ENCODE measurements at regions not wholly inside any gene's neighbourhood (a gene's known extent, or its start where the extent isn't known, plus 50 kb on each side); places are given as distances from the start of the nearest gene placed in this dataset.

DNA sequence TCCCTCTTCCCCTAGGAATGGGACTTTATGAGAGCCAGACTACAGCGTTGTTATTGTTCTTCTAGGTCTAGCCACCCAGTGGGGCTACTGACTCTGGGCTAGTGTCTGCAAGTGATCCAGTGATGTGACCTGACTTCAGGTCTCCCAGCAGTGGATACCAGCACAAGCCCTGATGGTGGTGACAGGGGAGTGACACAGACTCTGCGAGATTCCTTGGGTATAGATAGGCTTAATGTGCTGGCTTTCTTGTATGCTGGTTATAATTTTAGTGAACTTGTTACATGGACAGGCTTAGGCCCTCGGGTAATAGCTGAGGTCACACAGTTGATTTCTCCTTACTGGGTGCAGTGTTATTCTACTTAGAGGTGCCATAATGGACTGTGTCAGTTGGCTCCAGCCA is 106.9 kb downstream of the TBC1D30 start:
- no peak for DNase-seq (ENCODE audit: low spot score)

DNA sequence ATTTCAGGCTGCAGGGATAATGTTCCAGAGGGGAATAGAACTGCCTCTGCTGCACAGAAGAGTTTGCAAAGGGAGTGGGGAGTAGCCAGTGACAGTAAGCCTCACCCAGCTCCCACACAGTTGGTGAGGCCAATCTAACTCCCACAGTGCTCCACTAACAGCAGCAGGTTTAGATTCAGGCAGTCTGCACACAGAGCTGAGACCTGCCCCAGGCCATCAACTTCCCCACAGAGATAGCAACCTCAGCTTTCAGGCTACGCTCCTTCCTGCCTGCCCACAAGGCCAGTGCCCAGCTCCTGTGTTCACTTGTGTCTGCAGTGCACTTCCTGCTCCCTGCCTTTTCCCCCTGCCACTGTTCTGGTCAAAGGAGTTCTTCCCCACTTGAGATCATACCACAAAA is 107.5 kb downstream of the TBC1D30 start:
- no peak for DNase-seq (ENCODE audit: low spot score)

DNA sequence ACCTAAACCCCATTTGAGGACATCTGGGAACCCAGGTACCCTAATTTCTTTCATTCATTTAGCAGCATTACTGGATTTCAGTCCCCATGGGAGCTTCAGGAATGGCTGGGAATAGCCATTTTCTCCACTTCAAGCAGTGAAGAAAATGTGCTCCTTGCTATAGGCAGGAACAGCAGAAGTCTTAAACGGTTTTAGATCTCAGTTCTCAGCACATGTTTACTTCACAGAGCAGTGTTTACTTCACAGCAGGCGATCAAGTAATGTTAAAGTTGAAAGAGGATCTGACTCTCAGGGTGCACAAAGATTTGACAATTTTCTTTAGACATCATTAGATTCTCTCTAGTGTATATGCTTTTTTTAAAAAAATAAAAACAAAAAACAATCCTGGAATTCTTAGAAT is 109.3 kb downstream of the TBC1D30 start:
- DNase-seq (ENCODE audit: low spot score), result no peak

DNA sequence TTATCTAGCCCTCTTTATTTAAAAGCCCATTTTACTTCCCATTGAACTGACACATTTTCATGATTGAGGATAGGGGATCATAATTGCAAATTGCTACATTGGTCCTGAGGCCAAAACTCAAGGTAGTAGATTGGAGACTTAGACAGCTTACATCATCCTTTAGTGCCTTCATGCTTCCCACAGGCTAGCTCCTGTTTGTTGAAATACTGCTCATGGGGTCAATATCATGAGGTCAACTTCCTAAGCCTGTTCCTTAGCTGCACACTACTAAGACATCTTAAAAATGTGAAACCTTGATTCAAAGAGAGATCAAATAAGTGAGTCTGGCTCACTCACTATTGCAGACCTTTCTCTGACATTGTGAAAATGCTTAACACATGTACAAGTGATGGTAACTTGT is 113.0 kb downstream of the TBC1D30 start:
- no peak for DNase-seq (ENCODE audit: low spot score)

DNA sequence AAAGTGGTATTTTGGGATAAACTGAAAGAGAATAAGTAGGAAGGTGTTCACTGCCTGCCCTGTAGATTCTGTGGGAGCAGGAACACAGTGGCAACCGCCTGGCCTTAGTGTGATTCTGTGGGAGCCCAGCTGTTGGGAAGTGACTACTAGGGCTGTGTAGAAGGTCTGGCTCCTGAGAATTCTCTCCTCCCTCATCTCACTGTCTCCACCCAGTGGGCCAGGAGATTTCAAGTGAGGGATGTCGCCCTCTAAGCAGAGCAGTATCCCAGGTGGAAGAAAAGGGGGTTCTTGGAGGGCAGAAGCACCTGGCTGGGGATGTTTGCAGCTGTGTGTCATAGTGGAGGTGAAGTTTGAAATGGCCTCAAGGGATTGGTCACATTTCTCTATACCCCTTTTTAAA is 113.7 kb downstream of the TBC1D30 start:
- DNase-seq (ENCODE audit: low spot score), result no peak

DNA sequence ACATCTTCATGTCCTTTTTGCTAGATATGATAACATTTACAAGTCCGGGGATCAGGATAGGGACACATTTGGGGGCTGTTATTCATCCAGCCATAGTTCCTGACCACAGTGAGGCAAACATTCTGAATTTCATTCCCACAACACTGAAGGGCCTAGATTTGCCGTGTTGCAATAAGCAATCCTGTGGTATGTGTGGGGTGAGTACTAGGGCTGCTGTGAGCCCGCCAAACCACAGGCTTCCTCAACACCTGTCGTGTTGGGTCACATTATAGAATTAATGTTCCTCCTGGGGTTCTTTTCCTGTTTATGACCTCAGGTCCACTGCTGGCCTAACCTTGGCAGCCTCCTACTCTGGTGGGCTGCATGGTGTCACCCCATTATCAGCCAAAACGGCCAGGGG is 119.2 kb downstream of the TBC1D30 start:
- peak; percentile 64 for DNase-seq (ENCODE audit: low spot score)

DNA sequence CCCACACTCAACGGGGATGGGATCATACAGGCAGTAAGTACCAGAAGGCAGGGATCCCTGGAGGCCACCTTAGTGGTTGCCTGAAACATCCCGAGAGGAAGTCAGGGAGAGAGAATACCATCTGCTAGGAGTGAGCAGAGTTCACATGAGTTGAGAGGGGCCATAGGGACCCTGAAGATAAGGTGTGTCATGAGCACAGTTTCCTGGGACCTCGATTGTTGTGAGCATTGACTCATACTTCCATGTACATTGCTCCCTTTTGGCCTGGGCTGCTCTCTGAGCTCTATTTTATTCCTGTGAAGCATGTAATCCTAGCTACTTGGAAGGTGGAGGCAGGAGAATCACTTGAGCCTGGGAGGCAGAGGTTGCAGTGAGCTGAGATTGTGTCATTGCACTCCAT is 120.5 kb downstream of the TBC1D30 start:
- DNase-seq (ENCODE audit: low spot score), result no peak

DNA sequence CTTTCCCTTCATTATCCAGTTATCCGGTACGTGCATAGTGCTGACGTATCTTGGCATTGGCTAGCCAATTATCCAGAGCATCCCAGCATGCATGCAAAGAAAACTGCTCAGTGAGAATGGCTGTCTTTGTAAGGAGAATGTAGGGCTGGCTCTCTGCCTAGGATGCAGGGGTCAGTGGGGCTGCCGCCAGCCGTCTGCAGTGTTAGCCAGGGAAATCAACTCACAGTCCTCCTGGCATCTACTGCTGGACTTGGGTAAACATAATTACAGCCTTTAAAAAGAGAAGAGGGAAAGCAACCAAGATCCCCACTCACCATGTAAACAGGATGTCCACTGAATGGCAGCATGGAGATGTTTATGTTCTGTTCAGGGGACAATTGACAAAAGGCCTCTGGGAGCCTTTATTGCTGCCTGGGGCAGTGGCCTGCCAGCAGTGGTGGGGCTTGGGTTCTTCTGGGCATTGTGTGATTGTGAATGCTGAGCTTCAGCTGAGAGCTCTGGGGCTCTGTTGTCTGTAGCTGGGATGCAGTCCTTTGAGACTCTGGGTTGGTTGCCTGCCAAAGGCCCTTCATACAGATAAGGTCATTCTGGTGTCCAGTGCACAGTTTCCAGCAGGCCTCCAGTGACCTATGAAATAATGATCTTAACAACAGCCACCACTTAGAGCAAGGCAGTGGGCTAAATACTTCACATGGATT is 121.8 kb downstream of the TBC1D30 start:
- DNase-seq (ENCODE audit: low spot score), result peak; percentile 88

DNA sequence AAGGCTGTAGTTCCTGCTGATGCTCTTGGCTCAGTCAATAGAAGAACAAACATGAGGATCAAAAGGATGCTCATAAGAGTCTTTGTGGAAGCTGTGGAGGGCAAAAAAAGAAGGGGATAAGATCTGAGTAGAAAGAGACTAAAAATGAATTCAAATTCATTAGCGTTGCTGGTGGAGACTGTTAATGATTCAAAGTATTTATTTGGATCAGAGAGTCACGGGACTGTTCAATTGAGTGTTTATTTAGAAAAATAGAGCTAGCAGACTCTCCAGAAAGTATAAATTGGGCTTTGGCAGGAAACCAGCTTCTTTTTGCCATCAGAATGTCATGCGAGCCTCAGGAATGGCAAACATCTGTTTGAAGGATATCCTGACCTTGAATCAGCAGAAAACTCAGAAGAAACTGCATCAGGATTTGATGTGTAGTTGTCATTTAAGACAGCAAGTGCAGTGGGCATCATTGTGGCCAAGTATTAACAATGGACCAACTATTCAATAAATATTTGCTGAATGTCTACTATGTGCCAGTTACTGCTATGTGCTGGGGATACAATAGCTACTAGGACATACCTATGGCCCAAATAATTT is 126.4 kb downstream of the TBC1D30 start:
- no peak for DNase-seq (ENCODE audit: low spot score)

DNA sequence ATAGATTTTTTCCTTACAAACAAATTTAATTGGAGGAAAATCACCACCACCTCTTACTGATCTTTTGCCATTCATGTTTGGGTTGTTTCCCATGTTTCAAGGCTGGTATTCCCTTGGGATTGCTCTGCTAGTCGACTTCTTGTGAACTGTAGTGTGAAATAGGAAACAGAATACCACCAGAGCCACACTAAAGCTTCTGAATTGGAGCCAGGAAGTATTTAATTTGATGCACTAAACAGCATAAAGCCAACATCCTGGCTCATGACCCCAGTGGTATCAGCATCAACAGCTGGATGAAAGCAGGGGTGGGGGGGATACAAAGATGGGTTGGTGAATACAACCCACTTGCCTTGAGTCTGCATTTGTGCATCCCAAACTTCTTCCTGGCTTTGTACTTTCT is 127.5 kb downstream of the TBC1D30 start:
- no peak for DNase-seq (ENCODE audit: low spot score)

DNA sequence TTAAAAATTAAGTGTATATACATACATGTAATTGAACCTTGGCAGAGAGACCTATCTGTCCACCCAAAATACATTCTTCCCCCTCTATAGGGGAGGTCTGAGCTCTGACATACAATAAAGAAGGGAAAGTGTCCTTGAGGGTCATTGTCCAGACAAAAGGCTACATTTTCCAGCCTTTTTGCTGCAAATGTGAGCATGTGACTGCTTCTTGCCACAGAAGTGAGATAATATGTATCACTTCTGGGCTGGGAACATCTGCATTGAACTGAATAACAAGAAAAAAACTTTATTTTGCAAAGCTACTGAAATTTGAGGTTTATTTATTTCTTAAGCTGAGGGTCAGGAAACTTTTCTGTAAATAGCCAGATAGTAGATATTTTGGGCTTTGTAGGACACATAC is 131.3 kb downstream of the TBC1D30 start:
- DNase-seq (ENCODE audit: low spot score), result no peak

DNA sequence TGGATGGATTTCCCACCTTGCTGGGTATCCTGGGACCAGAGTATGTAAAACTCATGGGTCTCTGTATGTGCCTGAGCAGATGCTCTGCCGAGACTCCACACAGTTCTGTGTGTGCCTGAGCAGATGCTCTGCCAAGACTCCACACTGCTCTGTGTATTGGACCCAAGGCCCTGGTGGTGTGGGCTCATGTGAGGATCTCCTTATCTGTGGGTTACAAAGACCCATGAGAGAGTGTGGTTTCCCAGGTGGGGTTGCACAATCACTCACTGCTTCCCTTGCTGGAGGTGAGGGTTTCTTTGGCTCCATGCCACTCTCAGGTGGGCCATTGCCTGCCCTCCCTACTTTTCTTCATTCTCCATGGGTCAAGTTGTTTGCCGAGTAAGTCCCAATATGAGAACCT is 141.5 kb downstream of the TBC1D30 start:
- DNase-seq (ENCODE audit: low spot score), result no peak

DNA sequence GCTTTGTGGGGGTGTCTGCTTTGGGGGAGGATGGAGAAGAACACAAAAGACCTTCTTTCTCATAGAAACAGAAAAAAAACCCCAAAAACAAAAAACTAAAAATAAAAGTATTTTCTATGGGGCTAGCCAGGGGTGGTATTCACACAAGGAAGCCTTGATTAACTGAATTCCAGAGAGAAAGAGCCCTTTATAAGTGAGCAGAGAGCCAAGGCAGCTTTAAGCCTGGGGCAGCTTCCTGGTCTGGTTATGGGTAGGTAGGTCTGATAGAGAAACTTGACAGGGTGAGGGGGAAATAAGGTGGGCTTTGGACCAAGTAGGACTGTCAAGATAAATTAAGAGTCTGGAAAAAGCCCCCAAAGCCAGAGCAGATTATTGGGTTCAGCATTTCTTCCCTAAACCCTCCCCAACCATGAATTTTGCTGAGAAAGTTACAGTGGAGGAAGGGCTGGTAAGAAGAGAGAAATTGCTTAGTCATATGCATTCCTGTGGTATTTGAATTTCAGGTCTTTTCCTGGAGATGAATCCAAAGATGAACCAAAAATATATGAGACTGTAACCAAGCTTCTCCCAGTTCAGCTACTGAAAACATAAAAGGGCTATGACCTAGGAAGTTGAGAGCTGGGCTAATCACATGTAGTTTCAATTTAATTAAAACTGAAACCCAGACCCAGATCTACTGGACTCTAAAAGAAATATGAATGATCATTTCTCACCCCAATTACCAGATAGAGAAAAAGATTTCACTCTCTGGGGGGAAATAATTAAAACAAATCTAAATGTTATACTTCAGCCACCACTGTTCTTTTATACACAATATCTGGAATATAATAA is 144.8 kb downstream of the TBC1D30 start:
- peak; percentile 33 for DNase-seq (ENCODE audit: low spot score)

DNA sequence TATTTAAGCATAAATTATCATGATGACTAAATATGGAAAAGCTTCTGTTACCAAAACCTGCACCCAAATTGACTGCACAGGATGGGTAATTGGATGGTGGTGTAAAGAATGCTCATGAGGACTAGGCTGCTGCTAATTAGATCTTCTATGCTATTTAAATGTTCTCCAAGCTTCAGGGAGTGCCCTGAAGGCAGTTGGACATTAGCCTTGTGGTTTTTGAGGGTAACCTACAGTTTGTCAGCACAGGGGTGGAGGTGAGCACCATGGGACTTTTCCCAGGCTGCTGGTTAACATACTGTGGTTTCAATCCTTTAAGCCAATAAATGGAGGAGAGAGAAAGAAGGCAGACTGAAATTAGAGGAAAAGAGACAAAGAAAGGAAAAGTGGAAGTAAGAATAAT is 145.0 kb downstream of the WIF1 start:
- peak; percentile 36 for DNase-seq (ENCODE audit: low spot score)

DNA sequence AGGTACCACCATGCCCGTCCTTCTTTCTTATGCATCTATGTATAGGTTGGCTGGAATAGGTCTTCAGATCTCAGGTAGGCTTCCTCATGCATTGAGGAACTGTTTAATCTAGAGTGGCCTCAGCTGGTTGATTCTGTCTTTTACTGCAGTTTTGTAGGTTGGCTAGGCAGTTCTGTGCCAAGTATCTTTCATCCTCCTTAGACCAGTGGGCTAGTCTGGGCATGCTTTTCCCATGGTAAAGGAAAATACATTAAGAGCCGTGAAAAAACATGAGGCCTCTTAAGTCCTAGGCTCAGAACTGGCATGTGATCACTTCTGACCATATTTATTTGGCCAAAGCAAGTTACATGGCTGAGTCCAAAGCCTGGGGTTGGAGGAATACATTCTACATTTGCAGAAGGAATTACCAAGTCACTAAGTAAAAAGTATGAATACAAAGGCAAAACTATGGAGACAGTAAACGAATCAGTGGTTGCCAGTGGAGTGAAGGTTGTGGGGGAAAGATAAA is 137.3 kb downstream of the WIF1 start:
- DNase-seq (ENCODE audit: low spot score), result no peak

DNA sequence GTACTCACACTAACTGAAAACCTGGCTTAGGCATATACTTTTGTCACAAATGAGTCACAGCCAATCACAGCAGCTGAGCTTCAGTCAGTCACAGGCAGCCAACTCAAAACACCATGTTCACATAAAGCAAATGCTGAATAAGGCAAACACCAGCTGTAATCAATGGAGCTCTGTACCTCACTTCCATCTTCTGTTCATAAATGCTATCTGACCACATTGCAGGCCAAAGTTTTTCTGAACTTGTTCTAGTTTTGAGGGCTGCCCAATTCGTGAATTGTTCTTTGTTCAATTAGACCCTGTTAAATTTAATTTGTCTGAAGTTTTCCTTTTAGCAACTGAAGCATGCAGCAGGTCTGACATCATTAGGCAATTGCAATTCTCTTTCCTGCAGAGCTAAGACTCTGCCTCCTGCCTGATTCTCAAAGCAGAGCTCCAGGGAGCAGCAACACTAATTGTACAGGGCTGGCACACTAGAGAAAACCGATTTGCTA is 129.9 kb downstream of the WIF1 start:
- DNase-seq (ENCODE audit: low spot score), result no peak

DNA sequence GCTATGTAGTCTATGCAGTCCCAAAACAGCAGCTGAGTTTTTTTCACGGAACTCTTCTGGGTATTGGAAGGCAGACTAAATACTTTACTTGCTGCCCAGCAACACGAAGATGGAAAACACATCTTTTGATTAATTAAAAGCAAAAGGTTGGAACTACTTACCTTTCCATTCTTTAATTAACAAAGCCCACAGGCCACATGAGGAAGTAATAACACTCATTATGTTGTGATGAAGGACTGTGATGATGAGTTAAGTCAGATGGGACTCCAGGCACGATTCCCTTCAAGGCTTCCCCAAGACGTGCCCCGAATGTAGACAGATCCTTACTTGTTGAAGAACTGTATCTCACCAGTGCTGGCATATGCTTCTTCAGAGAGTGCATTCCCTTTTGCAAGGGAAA is 129.0 kb downstream of the WIF1 start:
- DNase-seq (ENCODE audit: low spot score), result no peak

DNA sequence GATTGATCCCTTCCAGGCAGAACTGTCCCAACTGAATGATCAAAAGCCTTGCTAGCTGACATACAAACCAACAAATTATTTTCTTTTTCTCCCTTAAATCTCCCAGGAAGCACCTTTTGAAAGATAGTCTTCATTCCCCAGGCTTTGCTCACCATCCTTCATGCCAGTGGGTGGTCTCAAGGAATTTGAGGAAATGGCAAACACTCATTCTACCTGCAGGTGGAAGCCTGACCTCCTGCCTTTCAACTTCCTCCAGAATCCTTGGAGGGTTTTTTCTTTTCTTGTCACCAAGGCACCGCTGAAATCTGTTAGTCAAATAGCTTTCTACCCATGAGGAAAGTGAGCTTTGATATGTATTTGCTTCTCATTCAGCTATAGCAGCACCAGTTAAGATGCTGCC is 128.5 kb downstream of the WIF1 start:
- DNase-seq (ENCODE audit: low spot score), result no peak

DNA sequence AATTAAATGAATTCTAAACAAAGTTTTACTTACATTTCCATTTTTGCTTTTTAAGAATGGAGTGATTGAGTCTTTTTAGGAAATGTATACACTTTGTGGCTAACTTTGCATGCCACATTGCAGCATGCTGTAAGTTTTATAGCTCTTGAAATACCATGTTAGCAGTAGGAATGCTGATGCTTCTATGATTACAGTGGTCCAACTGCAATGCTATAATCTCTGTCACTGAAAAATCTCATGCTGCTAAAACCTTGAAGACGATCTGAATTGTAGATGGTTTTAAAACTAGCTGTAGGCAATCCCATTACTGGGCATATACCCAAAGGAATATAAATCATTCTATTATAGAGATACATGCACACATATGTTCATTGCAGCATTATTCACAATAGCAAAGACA is 127.6 kb downstream of the WIF1 start:
- DNase-seq (ENCODE audit: low spot score), result no peak

DNA sequence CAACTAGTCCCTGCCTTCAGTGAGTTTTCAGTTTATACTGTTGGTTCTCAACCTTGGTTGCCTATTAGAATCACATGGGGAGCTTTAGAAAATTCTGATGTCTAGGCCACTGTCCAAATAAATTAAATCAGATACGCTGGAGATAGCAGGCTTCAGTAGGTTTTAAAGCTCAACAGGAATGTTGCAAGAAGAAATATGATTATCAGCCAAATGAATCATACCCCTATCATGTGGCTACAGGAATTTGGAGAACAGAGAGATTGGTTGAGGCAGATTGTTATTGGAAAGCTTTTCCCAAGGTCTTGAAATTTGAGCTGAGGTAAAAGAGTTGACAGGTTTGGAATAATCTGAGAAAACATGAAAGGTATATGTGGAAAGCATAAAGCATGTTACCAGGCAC is 125.3 kb downstream of the WIF1 start:
- no peak for DNase-seq (ENCODE audit: low spot score)

DNA sequence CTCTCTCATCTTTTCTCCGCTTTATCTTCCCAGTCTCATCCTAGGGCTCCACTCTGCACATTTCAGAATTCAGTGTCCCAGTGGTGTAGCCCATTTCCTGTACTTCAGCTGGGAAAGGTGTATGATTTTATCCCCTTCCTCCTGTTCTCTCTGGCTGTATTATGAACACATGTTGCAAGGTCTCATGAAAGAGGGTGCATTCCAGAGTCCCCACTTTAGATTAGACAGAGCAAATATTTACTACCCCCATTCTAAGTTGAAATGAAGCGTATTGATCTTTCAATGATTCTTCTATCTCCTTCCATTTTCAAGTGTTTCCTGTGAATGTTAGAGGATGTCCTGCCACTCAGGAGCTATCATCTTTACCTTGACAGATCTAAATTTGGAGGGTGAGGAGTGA is 123.2 kb downstream of the WIF1 start:
- no peak for DNase-seq (ENCODE audit: low spot score)

DNA sequence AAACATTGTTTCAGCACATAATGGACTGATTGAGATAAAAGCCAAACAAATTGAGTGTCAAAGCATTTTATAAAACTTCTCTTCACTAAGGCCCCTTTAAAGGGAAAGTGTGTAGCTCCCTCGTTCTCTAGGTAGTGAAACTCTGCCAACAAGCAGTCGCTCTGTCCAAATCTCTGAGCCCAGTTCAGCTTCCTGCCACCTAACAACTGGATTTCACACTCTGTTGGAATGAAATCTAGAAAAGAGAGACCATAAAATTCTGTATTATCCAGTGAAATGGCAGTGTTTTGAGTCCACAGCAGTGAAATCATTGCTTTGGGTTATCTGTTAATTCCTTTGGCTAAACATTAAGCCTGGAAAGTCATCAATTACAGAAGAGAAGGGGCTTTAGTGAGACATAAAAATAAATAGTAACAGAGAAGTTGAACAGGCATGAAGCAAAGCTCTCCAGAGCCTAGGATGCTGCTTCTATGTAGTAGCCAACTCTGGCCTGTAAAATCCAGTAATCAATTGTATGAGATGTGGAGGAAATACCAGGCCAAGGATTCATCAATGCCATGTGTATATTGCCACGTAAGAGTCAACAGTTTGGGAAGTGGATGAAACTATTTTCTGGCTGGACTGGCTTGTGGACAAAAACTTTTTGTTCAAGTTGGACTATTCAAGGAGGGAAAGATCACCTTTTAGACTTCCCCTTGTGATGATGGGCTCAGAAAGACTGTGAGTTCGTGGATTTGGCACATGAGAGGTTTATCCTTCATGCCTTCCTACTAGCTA is 122.5 kb downstream of the WIF1 start:
- DNase-seq (ENCODE audit: low spot score), result no peak
